Body of pancreas (tissue), 4 donors: ENCODE measurements at regions not wholly inside any gene's neighbourhood (a gene's known extent, or its start where the extent isn't known, plus 50 kb on each side); places are given as distances from the start of the nearest gene placed in this dataset.

Experiments
- POLR2A ChIP-seq, 3 donors: fragments of 450-650 bp; IDR thresholded peaks; one replicate each; pipeline ENCODE4 v1.6.1; 2016; ENCODE audit warnings: antibody characterized with exemption in 3 of 3, mild to moderate bottlenecking in 2 of 3
- TF ChIP-seq, protein P1 (sequence below), 7 experiments: fragments of 450-650 bp in 4 of 7; fragments of 200-600 bp in 3 of 7; sonication (generic) in 3 of 7; IDR thresholded peaks; one replicate each; pipeline ENCODE4 v1.5.1; 2016 to 2019; ENCODE audit warnings: antibody characterized with exemption in 7 of 7

DNA sequence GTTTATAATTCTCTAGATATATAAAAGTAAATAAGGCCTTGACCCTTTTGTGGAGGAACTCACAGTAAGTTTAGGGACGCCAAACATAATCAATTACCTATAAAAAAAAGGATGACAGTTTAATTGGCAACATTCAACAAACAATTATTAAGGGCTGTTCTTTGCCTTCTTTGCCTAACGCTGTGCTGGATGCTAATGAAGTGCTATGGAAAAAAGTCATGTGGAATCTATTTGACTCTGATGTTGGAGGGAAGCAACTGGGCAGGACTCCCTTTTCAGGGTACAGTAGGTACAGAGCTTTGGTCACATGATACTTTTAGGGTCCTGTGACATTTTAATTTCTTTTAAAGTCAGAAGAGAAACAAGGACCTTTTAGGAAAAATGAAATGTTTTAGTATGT, 91.1 kb downstream of the PCDH7 start:
- no peak for TF ChIP-seq POLR2A (IDR thresholded peaks at IDR 0.05)
- TF ChIP-seq, protein P1, sequence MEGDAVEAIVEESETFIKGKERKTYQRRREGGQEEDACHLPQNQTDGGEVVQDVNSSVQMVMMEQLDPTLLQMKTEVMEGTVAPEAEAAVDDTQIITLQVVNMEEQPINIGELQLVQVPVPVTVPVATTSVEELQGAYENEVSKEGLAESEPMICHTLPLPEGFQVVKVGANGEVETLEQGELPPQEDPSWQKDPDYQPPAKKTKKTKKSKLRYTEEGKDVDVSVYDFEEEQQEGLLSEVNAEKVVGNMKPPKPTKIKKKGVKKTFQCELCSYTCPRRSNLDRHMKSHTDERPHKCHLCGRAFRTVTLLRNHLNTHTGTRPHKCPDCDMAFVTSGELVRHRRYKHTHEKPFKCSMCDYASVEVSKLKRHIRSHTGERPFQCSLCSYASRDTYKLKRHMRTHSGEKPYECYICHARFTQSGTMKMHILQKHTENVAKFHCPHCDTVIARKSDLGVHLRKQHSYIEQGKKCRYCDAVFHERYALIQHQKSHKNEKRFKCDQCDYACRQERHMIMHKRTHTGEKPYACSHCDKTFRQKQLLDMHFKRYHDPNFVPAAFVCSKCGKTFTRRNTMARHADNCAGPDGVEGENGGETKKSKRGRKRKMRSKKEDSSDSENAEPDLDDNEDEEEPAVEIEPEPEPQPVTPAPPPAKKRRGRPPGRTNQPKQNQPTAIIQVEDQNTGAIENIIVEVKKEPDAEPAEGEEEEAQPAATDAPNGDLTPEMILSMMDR (IDR thresholded peaks at IDR 0.05), result no peak
